ENCODE measurements at regions not wholly inside any gene's neighbourhood (a gene's known extent, or its start where the extent isn't known, plus 50 kb on each side); places are given as distances from the start of the nearest gene placed in this dataset.

DNA sequence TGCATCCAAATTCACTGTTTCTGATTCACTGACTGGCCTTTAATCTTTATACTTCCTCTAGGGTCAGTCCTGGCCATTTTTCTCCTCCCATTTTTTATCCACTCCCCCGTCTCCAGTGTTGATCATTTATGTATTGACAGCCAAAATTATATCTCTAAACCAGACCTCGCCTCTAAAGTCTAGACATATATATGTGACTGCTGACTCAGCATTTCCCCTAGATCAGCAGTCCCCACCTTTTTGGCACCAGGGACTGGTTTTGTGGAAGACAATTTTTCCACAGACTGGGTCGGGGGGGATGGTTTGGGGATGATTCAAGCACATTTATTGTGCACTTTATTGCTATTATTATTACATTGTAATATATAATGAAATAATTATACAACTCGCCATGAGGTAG, 88.3 kb upstream of the DAAM1 start:
- no peak for TF ChIP-seq EP300 (IDR thresholded peaks at IDR 0.05)
- TF ChIP-seq, protein P1, sequence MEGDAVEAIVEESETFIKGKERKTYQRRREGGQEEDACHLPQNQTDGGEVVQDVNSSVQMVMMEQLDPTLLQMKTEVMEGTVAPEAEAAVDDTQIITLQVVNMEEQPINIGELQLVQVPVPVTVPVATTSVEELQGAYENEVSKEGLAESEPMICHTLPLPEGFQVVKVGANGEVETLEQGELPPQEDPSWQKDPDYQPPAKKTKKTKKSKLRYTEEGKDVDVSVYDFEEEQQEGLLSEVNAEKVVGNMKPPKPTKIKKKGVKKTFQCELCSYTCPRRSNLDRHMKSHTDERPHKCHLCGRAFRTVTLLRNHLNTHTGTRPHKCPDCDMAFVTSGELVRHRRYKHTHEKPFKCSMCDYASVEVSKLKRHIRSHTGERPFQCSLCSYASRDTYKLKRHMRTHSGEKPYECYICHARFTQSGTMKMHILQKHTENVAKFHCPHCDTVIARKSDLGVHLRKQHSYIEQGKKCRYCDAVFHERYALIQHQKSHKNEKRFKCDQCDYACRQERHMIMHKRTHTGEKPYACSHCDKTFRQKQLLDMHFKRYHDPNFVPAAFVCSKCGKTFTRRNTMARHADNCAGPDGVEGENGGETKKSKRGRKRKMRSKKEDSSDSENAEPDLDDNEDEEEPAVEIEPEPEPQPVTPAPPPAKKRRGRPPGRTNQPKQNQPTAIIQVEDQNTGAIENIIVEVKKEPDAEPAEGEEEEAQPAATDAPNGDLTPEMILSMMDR (IDR thresholded peaks at IDR 0.05) = no peak
- TF ChIP-seq POLR2AphosphoS5 (IDR thresholded peaks at IDR 0.05) = no peak
- no peak for TF ChIP-seq POLR2A (IDR thresholded peaks at IDR 0.05; ENCODE audit: low read depth)
- 88% methylated on average over 4 of the region's 4 CpGs for WGBS
- no peaks in the 10 kb centered on the region for H3K27me3 ChIP-seq
- DNase-seq (ENCODE audit: extremely low spot score) = no peak
- H3K4me3 ChIP-seq = no peak overlapping the region
- H3K9me3 ChIP-seq = no peaks in the 10 kb centered on the region
- H3K36me3 ChIP-seq = no peaks in the 10 kb centered on the region
- peaks cover 0 to 25% (median 9%) of the 10 kb centered on the region in 4 donors for H3K4me1 ChIP-seq
- intact Hi-C loops (cut with DNase I) = no loop called here
- no peak overlapping the region for H3K27ac ChIP-seq (replicated peaks in 1 of 4)

DNA sequence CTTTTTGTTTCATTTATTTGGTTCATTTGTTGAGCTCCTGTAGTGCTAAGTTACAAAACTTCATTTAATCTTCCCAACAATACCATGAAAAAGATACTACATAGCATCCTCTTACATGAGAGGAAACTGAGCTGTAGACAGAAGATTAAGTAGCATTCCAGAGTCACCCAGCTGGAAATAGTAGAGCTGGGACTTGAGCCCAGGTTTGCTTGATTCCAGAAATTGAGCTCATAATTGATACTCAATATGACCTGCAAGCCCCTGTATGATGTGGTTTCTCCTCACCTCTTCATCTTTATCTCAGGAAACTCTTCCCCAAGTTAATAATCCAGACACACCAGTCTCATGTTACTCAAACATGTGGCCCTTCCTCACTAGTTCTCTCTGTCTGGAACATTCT, 87.0 kb upstream of the DAAM1 start:
- H3K27ac ChIP-seq (replicated peaks in 1 of 4) = no peak overlapping the region
- no peak for TF ChIP-seq EP300 (IDR thresholded peaks at IDR 0.05)
- TF ChIP-seq POLR2A (IDR thresholded peaks at IDR 0.05; ENCODE audit: low read depth) = no peak
- TF ChIP-seq, protein P1 (IDR thresholded peaks at IDR 0.05) = no peak
- TF ChIP-seq POLR2AphosphoS5 (IDR thresholded peaks at IDR 0.05) = no peak
- intact Hi-C loops (cut with DNase I) = no loop called here
- H3K27me3 ChIP-seq = no peaks in the 10 kb centered on the region
- H3K36me3 ChIP-seq = no peaks in the 10 kb centered on the region
- H3K4me3 ChIP-seq = no peak overlapping the region
- no peak for DNase-seq (ENCODE audit: extremely low spot score)
- peaks cover 0 to 13% (median under 1%) of the 10 kb centered on the region in 4 donors for H3K4me1 ChIP-seq
- no peaks in the 10 kb centered on the region for H3K9me3 ChIP-seq

DNA sequence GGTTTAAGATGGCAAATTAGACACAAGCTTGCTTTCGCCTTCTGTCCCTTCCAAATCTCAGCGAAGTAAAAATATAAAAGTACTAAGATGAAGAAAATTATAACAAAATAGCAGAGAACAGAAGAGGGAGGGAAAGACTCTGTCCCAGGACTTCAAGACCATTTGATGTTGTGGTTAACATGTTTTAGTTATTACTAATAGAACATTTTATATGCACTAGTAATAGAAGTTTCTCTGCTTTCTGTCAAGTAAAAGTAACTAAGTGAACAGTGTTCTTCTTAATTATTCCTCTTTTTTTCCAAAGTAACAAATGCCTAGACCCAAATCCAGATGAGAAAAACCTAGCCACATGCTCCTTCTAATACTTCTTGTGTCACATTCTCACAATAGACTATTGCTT, 85.1 kb upstream of the DAAM1 start:
- Histone ChIP-seq H3K36me3 (no peaks in the 10 kb centered on the region), H3K27me3 (no peaks in the 10 kb centered on the region), H3K4me3 (no peak overlapping the region), H3K27ac (replicated peaks in 1 of 4) (no peak overlapping the region), H3K4me1 (peaks cover 0 to under 1% (median 0%) of the 10 kb centered on the region in 4 donors), H3K9me3 (no peaks in the 10 kb centered on the region)
- DNase-seq (ENCODE audit: extremely low spot score) = no peak
- no peak for TF ChIP-seq POLR2AphosphoS5 (IDR thresholded peaks at IDR 0.05)
- TF ChIP-seq, protein P1 (IDR thresholded peaks at IDR 0.05) = no peak
- TF ChIP-seq POLR2A (IDR thresholded peaks at IDR 0.05; ENCODE audit: low read depth) = no peak
- TF ChIP-seq EP300 (IDR thresholded peaks at IDR 0.05) = no peak
- intact Hi-C loops (cut with DNase I) = no loop called here
- WGBS = 94% methylated on average over 2 of the region's 2 CpGs

DNA sequence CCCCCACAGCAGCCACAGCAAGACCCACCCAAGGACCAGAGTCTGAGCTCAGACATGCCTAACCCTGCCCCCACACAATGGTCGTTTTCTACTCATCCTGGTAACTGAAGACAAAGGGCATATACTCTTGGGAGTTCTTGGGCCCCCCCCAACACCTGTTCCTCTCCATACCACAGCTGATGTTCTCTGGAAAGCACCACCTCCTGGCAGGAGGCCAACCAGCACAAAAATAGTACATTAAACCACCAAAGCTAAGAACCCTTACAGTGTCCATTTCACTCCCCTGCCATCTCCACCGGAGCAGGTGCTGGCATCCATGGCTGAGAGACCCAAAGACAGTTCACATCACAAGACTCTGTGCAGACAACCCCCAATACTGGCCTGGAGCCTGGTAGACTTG, 80.6 kb upstream of the DAAM1 start:
- TF ChIP-seq EP300 (IDR thresholded peaks at IDR 0.05) (no peak), POLR2A (IDR thresholded peaks at IDR 0.05; ENCODE audit: low read depth) (no peak), POLR2AphosphoS5 (IDR thresholded peaks at IDR 0.05) (no peak)
- TF ChIP-seq, protein P1 (IDR thresholded peaks at IDR 0.05) = no peak
- DNase-seq (ENCODE audit: extremely low spot score) = no peak
- no peak overlapping the region for H3K27ac ChIP-seq (replicated peaks in 1 of 4)
- no peaks in the 10 kb centered on the region for H3K4me1 ChIP-seq
- 54% methylated on average over 2 of the region's 2 CpGs for WGBS
- H3K9me3 ChIP-seq = no peaks in the 10 kb centered on the region
- H3K27me3 ChIP-seq = no peaks in the 10 kb centered on the region
- H3K36me3 ChIP-seq = no peaks in the 10 kb centered on the region
- intact Hi-C loops (cut with DNase I) = no loop called here
- H3K4me3 ChIP-seq = no peak overlapping the region

DNA sequence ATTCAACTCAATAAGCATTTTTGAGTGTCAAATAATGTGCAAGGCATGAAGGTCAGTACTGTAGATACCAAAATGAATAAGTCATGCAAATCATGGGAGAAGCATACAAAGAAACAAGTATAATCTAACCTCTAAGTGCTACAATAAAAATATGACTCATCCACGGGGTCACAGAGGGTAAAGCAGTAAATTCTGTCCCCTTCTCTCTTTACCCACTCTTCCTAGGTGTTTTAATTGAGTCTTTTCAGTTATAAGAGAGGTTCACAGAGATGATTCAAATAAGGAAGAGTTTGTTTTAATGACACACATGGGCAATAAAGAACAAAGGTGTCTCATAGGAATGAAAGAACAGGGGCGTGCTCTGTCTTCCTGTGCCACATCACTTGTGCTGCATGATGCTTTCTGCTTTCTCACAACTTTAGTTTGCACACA, 71.5 kb upstream of the DAAM1 start:
- Histone ChIP-seq H3K36me3 (no peaks in the 10 kb centered on the region), H3K27ac (replicated peaks in 1 of 4) (no peak overlapping the region), H3K4me1 (no peaks in the 10 kb centered on the region), H3K4me3 (no peak overlapping the region), H3K9me3 (no peaks in the 10 kb centered on the region), H3K27me3 (no peaks in the 10 kb centered on the region)
- intact Hi-C loops (cut with DNase I) = no loop called here
- no peak for TF ChIP-seq POLR2A (IDR thresholded peaks at IDR 0.05; ENCODE audit: low read depth)
- TF ChIP-seq, protein P1 (IDR thresholded peaks at IDR 0.05) = no peak
- TF ChIP-seq EP300 (IDR thresholded peaks at IDR 0.05) = no peak
- no peak for TF ChIP-seq POLR2AphosphoS5 (IDR thresholded peaks at IDR 0.05)
- DNase-seq (ENCODE audit: extremely low spot score) = no peak
- 89% methylated on average over 2 of the region's 2 CpGs for WGBS
